ENCODE measurements at regions not wholly inside any gene's neighbourhood (a gene's known extent, or its start where the extent isn't known, plus 50 kb on each side); places are given as distances from the start of the nearest gene placed in this dataset.

DNA sequence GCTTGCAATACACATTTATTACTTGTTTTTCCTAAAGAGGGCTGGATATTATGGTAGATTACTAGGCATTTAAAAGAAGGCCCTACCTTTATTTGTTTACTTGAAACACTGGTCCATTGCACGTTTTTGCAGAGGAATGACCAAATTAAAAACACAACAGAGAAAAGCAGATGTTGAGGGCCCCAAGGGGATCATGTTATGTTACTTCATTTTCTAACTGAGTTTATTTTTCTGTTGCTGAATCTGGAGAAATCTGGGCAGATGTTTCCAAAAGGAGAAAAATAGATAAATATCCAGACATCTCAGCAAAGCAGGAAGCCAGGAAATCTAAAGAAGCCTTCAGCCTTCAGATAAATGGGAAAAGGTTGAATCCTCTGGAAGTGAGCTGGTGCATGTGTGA lies 353.0 kb downstream of the NDFIP2 start:
- TF ChIP-seq, protein P1, sequence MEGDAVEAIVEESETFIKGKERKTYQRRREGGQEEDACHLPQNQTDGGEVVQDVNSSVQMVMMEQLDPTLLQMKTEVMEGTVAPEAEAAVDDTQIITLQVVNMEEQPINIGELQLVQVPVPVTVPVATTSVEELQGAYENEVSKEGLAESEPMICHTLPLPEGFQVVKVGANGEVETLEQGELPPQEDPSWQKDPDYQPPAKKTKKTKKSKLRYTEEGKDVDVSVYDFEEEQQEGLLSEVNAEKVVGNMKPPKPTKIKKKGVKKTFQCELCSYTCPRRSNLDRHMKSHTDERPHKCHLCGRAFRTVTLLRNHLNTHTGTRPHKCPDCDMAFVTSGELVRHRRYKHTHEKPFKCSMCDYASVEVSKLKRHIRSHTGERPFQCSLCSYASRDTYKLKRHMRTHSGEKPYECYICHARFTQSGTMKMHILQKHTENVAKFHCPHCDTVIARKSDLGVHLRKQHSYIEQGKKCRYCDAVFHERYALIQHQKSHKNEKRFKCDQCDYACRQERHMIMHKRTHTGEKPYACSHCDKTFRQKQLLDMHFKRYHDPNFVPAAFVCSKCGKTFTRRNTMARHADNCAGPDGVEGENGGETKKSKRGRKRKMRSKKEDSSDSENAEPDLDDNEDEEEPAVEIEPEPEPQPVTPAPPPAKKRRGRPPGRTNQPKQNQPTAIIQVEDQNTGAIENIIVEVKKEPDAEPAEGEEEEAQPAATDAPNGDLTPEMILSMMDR (conservative IDR thresholded peaks at IDR 0.05) = no peak
- TF ChIP-seq ZFX (IDR thresholded peaks at IDR 0.05) = no peak
